ENCODE measurements at regions not wholly inside any gene's neighbourhood (a gene's known extent, or its start where the extent isn't known, plus 50 kb on each side); places are given as distances from the start of the nearest gene placed in this dataset.

DNA sequence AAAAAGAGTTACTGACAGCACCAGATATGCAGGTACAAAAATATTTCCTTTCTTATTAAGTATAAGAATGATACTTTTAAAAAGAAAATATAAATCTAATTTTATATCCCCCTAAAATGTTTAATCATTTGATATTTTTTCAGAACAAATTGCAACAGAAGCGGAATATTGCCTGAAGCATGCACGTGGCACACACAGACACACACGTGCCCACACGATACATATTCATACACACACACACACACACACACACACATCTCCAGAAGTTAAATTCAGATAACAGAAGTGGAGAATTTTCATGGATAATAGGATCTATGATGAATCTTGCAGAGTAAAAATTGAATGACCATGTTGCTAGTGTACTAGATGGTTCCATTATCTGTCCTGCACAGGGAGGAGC, 445.2 kb downstream of the GPAT3 start:
- DNase-seq (ENCODE audit: unreplicated experiment): no peak
- TF ChIP-seq CTCF (IDR thresholded peaks at IDR 0.05; ENCODE audit: unreplicated experiment): no peak
- no peak overlapping the region for H3K27ac Mint-ChIP-seq (ENCODE audit: low read depth, unreplicated experiment)
- POLR2A ChIA-PET: no interaction called here
- intact Hi-C loops (cut with micrococcal nuclease): no loop called here
- peaks cover 6% of the 10 kb centered on the region for H3K27me3 Mint-ChIP-seq (ENCODE audit: insufficient read depth, unreplicated experiment)
- no TSS peak for BruUV-seq (replicated peaks)
- no peaks in the 10 kb centered on the region for H3K36me3 Mint-ChIP-seq (ENCODE audit: insufficient read depth, unreplicated experiment)
- no peaks in the 10 kb centered on the region for H3K9me3 Mint-ChIP-seq (ENCODE audit: unreplicated experiment)
- no peak overlapping the region for H3K4me3 Mint-ChIP-seq (ENCODE audit: unreplicated experiment)
- CTCF ChIA-PET: no interaction called here
- no peaks in the 10 kb centered on the region for H3K4me1 Mint-ChIP-seq (ENCODE audit: insufficient read depth, unreplicated experiment)

DNA sequence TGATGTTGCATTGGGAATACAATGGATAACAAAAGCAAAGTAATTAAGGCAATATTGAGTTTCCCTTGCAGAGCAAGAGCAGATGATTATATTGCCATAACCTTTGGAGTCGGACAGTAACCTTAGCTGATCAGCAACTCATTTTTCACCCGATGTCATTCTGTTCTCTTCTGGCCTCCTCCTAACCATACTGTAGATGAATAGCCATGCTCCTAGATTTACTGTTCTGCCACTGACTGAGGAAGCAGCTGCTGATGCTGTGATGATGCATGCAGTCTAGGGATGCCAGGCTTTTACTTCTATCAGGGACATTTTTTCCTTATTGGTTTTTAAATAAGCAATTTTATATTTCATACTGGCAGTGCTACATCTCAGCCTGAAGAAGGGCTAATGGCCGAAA, 443.9 kb downstream of the GPAT3 start:
- no TSS peak for BruUV-seq (replicated peaks)
- ChIA-PET POLR2A (interaction anchor here (0.6 kb wide), 1 partner anchor 542 kb away, joined by 4 read pairs; no protein-coding TSS in a partner anchor), CTCF (interaction anchor here (0.6 to 0.8 kb wide), 3 partner anchors 10 to 301 kb away, joined by 3 read pairs; no protein-coding TSS in a partner anchor)
- DNase-seq (ENCODE audit: unreplicated experiment): no peak
- intact Hi-C loops (cut with micrococcal nuclease): no loop called here
- Mint-ChIP-seq H3K36me3 (ENCODE audit: insufficient read depth, unreplicated experiment) (no peaks in the 10 kb centered on the region), H3K27ac (ENCODE audit: low read depth, unreplicated experiment) (no peak overlapping the region), H3K9me3 (ENCODE audit: unreplicated experiment) (no peaks in the 10 kb centered on the region), H3K4me3 (ENCODE audit: unreplicated experiment) (no peak overlapping the region), H3K4me1 (ENCODE audit: insufficient read depth, unreplicated experiment) (no peaks in the 10 kb centered on the region), H3K27me3 (ENCODE audit: insufficient read depth, unreplicated experiment) (no peaks in the 10 kb centered on the region)
- no peak for TF ChIP-seq CTCF (IDR thresholded peaks at IDR 0.05; ENCODE audit: unreplicated experiment)

GRCh38 chr4:83974111-83974780, 438.3 kb downstream of the GPAT3 start:
- Mint-ChIP-seq H3K36me3 (ENCODE audit: insufficient read depth, unreplicated experiment) (no peaks in the 10 kb centered on the region), H3K4me1 (ENCODE audit: insufficient read depth, unreplicated experiment) (peaks cover 7% of the 10 kb centered on the region), H3K27ac (ENCODE audit: low read depth, unreplicated experiment) (no peak overlapping the region), H3K4me3 (ENCODE audit: unreplicated experiment) (no peak overlapping the region), H3K9me3 (ENCODE audit: unreplicated experiment) (no peaks in the 10 kb centered on the region), H3K27me3 (ENCODE audit: insufficient read depth, unreplicated experiment) (no peaks in the 10 kb centered on the region)
- TF ChIP-seq CTCF (IDR thresholded peaks at IDR 0.05; ENCODE audit: unreplicated experiment): no peak
- intact Hi-C loops (cut with micrococcal nuclease): no loop called here
- peak; percentile 21 for DNase-seq (ENCODE audit: unreplicated experiment)
- no TSS peak for BruUV-seq (replicated peaks)
- ChIA-PET POLR2A (no interaction called here), CTCF (interaction anchor here (0.7 to 4.1 kb wide), 2 partner anchors 12 to 207 kb away, joined by 3 to 19 read pairs; no protein-coding TSS in a partner anchor)

DNA sequence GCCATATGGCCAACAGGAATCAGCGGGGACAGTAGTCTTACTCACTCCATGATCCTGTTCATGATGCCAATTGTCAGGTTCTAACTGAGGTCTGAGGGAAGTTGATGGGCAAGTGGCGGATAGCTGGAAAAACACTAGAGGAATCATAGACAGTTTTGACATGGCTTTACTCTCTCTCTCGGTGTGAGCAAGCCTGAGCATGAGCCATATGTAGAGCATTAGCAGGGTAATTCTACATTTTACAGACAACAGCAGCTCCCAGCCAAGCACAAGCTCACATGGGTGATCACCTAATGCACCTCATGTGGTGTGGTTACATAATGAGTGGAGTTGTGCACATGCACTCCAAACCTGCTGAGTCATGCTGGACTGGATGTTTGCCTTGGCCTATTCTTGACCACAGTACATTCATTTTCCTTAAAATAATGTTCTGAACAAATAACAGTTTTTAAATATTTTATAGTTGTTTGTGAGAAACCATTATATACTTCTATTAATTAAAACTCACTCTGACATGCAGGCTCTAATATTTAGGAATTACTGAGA, 429.2 kb downstream of the GPAT3 start:
- Mint-ChIP-seq H3K27ac (ENCODE audit: low read depth, unreplicated experiment) (no peak overlapping the region), H3K4me3 (ENCODE audit: unreplicated experiment) (no peak overlapping the region), H3K27me3 (ENCODE audit: insufficient read depth, unreplicated experiment) (no peaks in the 10 kb centered on the region), H3K4me1 (ENCODE audit: insufficient read depth, unreplicated experiment) (no peaks in the 10 kb centered on the region), H3K36me3 (ENCODE audit: insufficient read depth, unreplicated experiment) (no peaks in the 10 kb centered on the region), H3K9me3 (ENCODE audit: unreplicated experiment) (no peaks in the 10 kb centered on the region)
- BruUV-seq (replicated peaks): no TSS peak
- peak; percentile 21 for DNase-seq (ENCODE audit: unreplicated experiment)
- TF ChIP-seq CTCF (IDR thresholded peaks at IDR 0.05; ENCODE audit: unreplicated experiment): no peak
- ChIA-PET POLR2A (no interaction called here), CTCF (interaction anchor here (0.6 to 8.4 kb wide), 4 partner anchors 54 to 320 kb away, joined by 3 to 66 read pairs (median 30); no protein-coding TSS in a partner anchor)
- intact Hi-C loops (cut with micrococcal nuclease): loop anchor here (5.0 kb wide), 1 partner anchor 292 kb away; no protein-coding TSS in a partner anchor

All from MCF 10A (cell line).